Omental fat pad (tissue), 3 donors: ENCODE measurements at regions not wholly inside any gene's neighbourhood (a gene's known extent, or its start where the extent isn't known, plus 50 kb on each side); places are given as distances from the start of the nearest gene placed in this dataset.

ENCODE experiments used
- ATAC-seq: fragments of 150-250 bp; one replicate; pipeline ENCODE4 v1.9.1; 2016; ENCODE audit warnings: mild to moderate bottlenecking, moderate library complexity; ENCODE audit not compliant: low FRiP score
- DNase-seq: peaks from one replicate; pipeline ENCODE4 v3.0.0-alpha.2; 2019; ENCODE audit warnings: low spot score
- CTCF ChIP-seq, 3 donors: fragments of 450-650 bp; IDR thresholded peaks; one replicate each; pipeline ENCODE4 v1.5.1; 2016 to 2017; ENCODE audit warnings: antibody characterized with exemption in 3 of 3, mild to moderate bottlenecking in 3 of 3, moderate library complexity in 2 of 3

DNA sequence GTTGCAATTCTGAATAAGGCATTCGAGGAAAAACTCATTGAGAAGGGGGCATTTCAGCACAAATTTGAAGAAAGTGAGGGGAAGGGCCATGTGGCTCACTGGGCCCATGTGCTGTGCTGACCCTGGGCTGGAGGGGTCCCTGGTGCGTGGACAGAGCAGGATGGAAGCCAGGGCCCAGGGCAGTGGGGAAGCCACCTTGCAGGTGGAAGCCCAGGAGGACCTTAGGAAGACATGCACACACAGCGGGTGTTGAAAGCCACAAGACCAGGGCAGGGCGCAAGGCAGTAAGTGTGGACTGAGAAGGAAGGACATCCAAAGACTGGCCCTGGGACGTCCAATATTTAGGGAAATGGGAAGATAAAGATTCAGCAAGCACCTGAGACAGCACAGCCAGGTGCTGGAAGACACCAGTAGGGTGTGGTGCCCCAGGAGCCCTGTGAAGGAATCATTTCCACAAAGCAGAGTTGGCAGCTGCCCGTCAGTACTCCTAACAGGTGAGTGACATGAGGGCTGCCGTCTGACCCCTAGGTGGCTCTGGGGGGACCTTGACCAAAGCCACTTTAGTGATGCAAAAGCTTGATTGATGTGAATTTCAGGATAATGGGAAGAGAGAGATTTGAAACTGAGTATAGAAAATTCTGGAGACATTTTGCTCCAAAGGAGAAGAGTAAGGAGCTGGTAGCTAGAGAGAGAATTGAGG is 254.4 kb upstream of the EXOC2 start:
- DNase-seq (no peak), ATAC-seq (no peak)
- no peak for TF ChIP-seq CTCF (IDR thresholded peaks at IDR 0.05)

DNA sequence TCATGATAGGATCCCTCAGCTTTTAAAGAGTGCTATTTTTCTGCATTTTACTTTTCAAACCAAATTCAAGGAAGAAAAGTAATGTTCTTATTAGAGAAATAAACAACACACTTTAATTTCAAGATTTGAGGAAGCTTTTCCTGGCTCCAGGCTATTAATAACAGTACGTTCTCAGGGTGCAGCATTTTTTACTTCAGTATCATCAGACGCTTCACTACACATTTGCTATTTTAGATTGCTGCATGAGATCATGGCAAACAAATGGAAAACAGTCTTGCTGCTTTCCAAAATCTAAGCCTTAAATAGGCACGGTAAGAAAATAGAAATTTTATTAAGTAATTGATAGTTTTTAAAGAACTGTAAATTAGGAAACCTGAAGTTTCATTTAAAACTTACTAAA is 253.6 kb upstream of the EXOC2 start:
- DNase-seq = no peak
- TF ChIP-seq CTCF (IDR thresholded peaks at IDR 0.05) = no peak
- ATAC-seq = no peak

DNA sequence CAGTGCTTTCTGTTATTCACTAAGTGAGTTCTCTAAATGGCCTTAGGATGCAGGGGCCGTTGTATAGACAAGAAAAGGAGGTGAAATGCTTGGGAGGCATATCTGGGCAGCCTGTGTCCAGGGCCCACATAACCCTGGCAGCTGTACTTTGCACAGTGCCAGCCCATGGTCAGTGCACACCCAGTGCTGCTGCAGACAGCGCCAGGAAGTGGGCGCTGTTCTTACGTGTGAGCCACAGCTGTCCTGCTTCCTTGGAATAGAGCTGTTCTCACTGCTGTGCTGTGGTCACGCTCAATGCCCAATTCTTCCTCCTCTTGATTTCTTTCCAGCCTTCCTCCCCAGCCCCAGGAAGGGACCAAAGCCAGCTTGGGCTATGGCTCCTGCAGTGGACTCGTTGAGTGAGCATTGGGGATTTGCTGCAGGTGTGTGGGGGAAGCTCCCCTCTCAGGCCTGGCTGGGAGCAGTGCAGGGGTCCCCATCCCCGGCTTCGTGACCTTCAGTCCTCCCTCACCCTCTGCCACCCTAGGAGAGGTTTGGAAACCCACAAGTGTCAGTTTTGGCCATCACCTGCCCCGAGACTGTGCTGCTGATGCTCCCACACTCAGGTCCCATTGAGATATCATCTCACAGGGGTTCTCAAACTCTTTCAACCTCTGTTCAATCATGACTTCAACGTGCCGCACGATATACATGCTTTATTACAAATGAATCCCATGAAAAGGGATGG is 246.8 kb upstream of the EXOC2 start:
- no peak for DNase-seq
- TF ChIP-seq CTCF (IDR thresholded peaks at IDR 0.05) = no peak
- ATAC-seq = no peak

DNA sequence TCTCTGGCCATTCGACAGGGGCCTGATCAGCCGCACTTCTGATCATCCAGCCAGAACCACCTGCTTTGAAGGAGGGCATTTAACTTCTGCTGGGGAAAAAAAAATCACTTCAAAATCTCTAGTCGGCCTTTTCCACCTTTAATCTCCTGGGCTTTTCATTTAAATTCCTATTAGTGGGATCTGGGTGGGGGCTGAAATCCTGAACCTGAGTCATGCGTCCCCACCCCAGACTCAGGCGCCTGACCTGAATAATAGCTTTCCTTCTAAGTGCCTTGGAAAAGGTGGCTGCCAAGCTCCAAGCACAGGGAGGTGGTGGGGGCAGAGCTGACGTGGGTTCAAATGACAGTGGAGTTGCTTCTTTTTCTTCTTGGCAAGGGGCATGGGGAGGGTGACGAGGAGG is 246.0 kb upstream of the EXOC2 start:
- TF ChIP-seq CTCF (IDR thresholded peaks at IDR 0.05) = no peak
- DNase-seq = no peak
- no peak for ATAC-seq

GRCh38 chr6:938271-938905 is 245.4 kb upstream of the EXOC2 start:
- DNase-seq (no peak), ATAC-seq (no peak)
- TF ChIP-seq CTCF (IDR thresholded peaks at IDR 0.05) = no peak

- no peak for TF ChIP-seq CTCF (IDR thresholded peaks at IDR 0.05)
- ATAC-seq (no peak), DNase-seq (no peak)
These were observed 242.6 kb upstream of the EXOC2 start for GRCh38 chr6:935582-935981.
